GM13976 (cell line): ENCODE measurements at regions not wholly inside any gene's neighbourhood (a gene's known extent, or its start where the extent isn't known, plus 50 kb on each side); places are given as distances from the start of the nearest gene placed in this dataset.

Experiments used
- DNase-seq: peaks from one replicate; pipeline ENCODE4 v3.0.0; 2012; ENCODE audit warnings: low spot score
- in situ Hi-C: fragments of 300-500 bp; cut with MboI; formaldehyde crosslinking; loops from one replicate; pipeline ENCODE4 v1.12.0; 2022; ENCODE audit warnings: low sequenced_read_pairs, mixed read lengths, inconsistent platforms; ENCODE audit not compliant: unreplicated experiment
- TF ChIP-seq, protein P1 (sequence below): IDR thresholded peaks from 2 replicates; pipeline ENCODE4 v1.5.1; 2012; ENCODE audit warnings: borderline replicate concordance, mild to moderate bottlenecking; ENCODE audit not compliant: insufficient read depth; ENCODE audit errors: extremely low read depth, missing control alignments, control extremely low read depth

DNA sequence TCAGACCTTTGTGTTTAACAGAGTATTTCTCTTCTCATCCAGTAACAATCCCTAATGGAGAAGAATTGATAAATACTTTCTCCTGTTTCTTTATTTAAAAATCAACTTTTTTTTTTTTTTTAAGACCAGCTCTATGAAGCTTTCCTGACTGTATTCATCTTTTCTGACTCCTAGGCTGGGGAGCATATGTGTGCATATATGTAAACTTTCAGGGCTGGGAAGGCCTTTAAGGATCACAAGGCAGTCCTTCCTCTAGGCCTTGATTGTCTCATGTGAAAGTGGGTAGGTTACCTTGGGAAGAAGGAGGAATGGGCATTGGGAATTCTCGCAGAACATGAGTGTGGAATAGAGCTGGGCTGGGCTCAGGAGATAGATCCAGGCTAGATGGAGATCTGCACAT is 292.9 kb upstream of the SALL1 start:
- in situ Hi-C loops, result no loop called here
- no peak for DNase-seq
- TF ChIP-seq, protein P1, sequence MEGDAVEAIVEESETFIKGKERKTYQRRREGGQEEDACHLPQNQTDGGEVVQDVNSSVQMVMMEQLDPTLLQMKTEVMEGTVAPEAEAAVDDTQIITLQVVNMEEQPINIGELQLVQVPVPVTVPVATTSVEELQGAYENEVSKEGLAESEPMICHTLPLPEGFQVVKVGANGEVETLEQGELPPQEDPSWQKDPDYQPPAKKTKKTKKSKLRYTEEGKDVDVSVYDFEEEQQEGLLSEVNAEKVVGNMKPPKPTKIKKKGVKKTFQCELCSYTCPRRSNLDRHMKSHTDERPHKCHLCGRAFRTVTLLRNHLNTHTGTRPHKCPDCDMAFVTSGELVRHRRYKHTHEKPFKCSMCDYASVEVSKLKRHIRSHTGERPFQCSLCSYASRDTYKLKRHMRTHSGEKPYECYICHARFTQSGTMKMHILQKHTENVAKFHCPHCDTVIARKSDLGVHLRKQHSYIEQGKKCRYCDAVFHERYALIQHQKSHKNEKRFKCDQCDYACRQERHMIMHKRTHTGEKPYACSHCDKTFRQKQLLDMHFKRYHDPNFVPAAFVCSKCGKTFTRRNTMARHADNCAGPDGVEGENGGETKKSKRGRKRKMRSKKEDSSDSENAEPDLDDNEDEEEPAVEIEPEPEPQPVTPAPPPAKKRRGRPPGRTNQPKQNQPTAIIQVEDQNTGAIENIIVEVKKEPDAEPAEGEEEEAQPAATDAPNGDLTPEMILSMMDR, result no peak

DNA sequence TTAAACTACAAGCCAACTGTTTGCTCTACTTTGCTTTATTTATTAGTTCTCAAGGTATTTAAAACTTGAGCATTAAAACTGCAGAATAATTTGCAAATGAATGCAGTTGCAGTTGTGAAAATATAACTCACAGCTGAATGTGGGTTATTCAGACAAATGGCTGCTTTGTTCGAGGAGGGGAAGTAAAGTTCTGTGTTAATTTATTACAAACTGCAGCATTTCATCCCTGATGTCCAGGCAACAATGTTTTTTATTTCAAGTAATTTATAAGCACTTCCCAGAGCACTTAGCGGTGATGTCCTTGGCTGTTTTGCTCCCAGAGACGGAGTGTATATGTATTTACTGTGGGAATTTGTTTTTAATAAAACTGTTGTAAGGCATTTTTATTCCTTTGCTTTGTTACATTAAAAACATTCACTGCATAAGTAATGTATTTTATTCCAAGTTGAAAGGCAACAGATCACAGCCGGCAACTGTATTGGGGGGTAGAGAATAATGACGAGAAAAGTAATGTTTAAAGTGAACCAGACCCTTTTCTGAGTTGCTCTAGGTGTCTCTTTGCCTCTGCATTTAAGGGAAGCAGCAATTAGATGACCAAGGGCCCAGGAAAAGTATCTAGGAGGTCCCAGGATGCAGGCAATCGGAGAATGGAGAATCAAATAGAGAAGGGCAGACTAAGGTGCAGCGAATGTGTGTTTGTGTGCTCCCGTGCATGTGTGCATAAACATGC is 291.2 kb upstream of the SALL1 start:
- TF ChIP-seq, protein P1, result no peak
- DNase-seq, result no peak
- in situ Hi-C loops, result no loop called here

DNA sequence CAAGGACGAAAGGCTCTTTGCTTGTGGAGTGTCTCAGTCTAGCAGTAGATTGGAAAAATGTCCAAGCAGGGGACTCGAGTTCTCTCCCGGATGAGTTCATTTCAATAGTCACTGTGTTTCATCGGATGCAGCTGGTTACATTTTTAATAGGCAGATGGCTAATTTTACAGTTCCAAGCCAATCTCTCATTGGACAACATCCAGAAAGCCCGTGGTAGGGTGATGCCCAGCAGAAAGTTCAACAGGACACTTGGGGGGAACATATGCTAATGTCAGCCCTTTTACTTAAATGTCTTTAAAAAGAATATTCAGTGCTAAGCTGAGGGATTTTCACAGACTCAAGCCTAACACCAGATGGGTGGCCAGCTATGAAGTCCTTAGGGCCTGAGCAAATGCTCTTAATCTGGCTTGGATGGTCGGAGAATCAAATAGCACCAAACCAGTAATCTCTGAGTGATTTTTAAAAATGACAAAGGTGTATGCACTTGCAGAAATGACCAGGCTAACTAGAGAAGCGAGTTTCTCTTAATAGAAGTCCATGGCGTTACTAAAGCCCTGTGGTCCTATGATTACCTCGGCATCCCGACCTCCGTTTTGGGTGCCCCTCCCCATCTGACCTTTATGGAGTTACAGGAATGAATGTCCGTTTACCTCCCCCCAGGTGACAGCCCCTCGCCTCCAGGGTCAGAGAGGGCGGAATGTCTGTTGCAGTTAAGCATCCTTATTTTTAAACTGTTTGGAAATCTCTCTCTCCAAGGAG is 289.2 kb upstream of the SALL1 start:
- no peak for DNase-seq
- TF ChIP-seq, protein P1, result no peak
- in situ Hi-C loops, result no loop called here

DNA sequence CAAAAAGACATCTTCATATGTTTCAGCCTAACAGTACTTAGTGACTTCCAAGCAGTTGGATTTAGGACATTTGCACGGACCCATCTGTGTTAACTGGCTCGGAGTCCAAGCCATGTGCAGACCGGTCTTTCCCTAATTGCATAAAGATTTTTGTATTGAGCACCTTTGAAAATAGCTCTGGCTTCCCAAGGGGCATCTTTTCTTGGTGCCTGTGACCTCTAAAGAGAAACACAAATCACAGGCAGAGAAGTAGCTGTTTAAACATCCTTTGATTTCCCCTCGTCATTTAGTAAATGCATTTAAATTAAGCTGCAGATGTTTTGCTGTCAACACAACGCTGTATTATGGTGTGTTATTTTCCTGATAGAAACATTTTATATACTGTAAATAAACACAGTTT is 288.2 kb upstream of the SALL1 start:
- TF ChIP-seq, protein P1, result no peak
- no peak for DNase-seq
- in situ Hi-C loops, result no loop called here

DNA sequence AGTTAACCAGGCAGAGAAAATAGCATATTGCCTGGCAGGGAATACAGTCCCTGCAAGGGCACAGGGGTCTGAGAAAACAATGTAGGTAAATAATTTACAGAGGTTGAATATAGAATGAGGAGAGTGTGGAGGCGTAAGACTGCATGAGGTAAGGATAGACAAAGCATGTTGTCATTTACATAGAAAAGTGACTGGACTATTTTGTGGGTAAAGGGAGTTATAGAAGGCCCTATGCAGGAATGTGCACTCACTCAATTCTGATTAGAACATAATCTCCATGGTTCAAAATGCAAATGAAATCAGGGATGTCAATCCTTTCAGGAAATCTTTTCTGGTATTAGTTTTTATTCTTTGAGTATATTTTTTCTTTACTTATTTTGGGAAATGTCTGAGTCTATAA is 285.7 kb upstream of the SALL1 start:
- in situ Hi-C loops, result no loop called here
- no peak for DNase-seq
- TF ChIP-seq, protein P1, result no peak

DNA sequence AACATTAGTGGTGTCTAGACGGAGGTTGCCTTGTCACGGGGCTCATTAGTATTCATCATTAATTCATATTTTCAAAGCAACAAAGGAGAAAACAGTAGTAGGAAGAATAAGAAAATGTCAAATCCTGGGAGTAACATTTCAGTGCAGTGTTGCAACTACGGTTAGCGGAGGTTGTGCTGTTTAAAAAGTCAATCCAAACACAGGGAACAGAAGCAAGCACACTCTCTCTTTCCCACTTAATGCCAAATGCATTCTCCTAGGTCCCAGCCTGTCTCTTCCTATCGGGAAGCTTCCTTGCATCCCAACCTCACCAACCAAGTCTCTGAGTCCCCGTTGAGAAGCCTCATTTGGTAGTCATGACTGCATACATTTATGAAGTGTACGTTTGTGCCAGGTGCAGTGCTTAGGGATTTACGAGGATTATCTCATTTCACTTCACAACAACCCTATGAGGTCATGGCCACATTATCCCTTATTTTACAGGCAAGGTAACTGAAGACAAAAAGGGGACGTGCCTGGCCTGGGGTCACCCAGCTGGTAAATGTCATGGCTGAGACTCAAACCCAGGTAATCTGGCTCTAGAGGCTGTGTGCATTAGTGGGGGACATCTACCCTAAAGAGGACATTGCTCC is 283.6 kb upstream of the SALL1 start:
- in situ Hi-C loops, result no loop called here
- DNase-seq, result no peak
- TF ChIP-seq, protein P1, result no peak
